HUES6 (cell line): ENCODE measurements at regions not wholly inside any gene's neighbourhood (a gene's known extent, or its start where the extent isn't known, plus 50 kb on each side); places are given as distances from the start of the nearest gene placed in this dataset.

Source experiments
- H3K27ac ChIP-seq: 2 replicates; pipeline ENCODE4 v1.7.0; 2013; ENCODE audit warnings: low read depth, mild to moderate bottlenecking, low read length, inconsistent platforms
- H3K27me3 ChIP-seq: 2 replicates; pipeline ENCODE4 v1.6.1; 2013; ENCODE audit warnings: low read length; ENCODE audit not compliant: control insufficient read depth, insufficient read depth
- H3K36me3 ChIP-seq: 2 replicates; pipeline ENCODE4 v1.6.1; 2013; ENCODE audit warnings: low read length; ENCODE audit not compliant: control insufficient read depth, insufficient read depth
- H3K4me1 ChIP-seq: 2 replicates; pipeline ENCODE4 v1.6.1; 2013; ENCODE audit warnings: low read length; ENCODE audit not compliant: control insufficient read depth, insufficient read depth
- H3K4me3 ChIP-seq: 2 replicates; pipeline ENCODE4 v1.5.1; 2013; ENCODE audit warnings: low read depth, low read length
- H3K9ac ChIP-seq: one replicate; pipeline ENCODE4 v1.6.1; 2013; ENCODE audit warnings: mild to moderate bottlenecking, low read length
- H3K9me3 ChIP-seq: 2 replicates; pipeline ENCODE4 v1.6.1; 2013; ENCODE audit warnings: low read depth, low read length; ENCODE audit not compliant: control insufficient read depth, insufficient read depth

GRCh38 chr5:108625654-108626053, 122.0 kb upstream of the FER start:
- H3K9me3 ChIP-seq = no peaks in the 10 kb centered on the region
- H3K4me3 ChIP-seq = no peak overlapping the region
- no peaks in the 10 kb centered on the region for H3K36me3 ChIP-seq
- H3K4me1 ChIP-seq = peaks cover 8% of the 10 kb centered on the region; the same call in 1 of the 2 replicates
- no peaks in the 10 kb centered on the region for H3K27me3 ChIP-seq
- H3K9ac ChIP-seq = no peak overlapping the region
- no peak overlapping the region for H3K27ac ChIP-seq

- no peak overlapping the region for H3K4me3 ChIP-seq
- H3K27ac ChIP-seq = no peak overlapping the region
- no peaks in the 10 kb centered on the region for H3K27me3 ChIP-seq
- H3K4me1 ChIP-seq = peaks cover 3% of the 10 kb centered on the region; the same call in 1 of the 2 replicates
- H3K36me3 ChIP-seq = no peaks in the 10 kb centered on the region
- H3K9ac ChIP-seq = no peak overlapping the region
- H3K9me3 ChIP-seq = peaks cover 8% of the 10 kb centered on the region; the same call in 1 of the 2 replicates
Observed at GRCh38 chr5:108623826-108624225, 123.9 kb upstream of the FER start.

GRCh38 chr5:108620516-108620915, 127.2 kb upstream of the FER start:
- Histone ChIP-seq H3K4me3 (no peak overlapping the region), H3K9me3 (peaks cover 8% of the 10 kb centered on the region; the same call in 1 of the 2 replicates), H3K4me1 (peaks cover 3% of the 10 kb centered on the region; the same call in 1 of the 2 replicates), H3K27me3 (no peaks in the 10 kb centered on the region), H3K36me3 (no peaks in the 10 kb centered on the region), H3K9ac (no peak overlapping the region), H3K27ac (no peak overlapping the region)

GRCh38 chr5:108619815-108620214, 127.9 kb upstream of the FER start:
- no peak overlapping the region for H3K27ac ChIP-seq
- H3K9me3 ChIP-seq = peaks cover 8% of the 10 kb centered on the region; the same call in 1 of the 2 replicates
- no peak overlapping the region for H3K9ac ChIP-seq
- no peaks in the 10 kb centered on the region for H3K27me3 ChIP-seq
- H3K4me1 ChIP-seq = peaks cover 3% of the 10 kb centered on the region; the same call in 1 of the 2 replicates
- H3K36me3 ChIP-seq = no peaks in the 10 kb centered on the region
- H3K4me3 ChIP-seq = no peak overlapping the region

GRCh38 chr5:108617467-108618435, 129.9 kb upstream of the FER start:
- H3K9ac ChIP-seq = no peak overlapping the region
- H3K4me1 ChIP-seq = peaks cover 3% of the 10 kb centered on the region; the same call in 1 of the 2 replicates
- no peaks in the 10 kb centered on the region for H3K36me3 ChIP-seq
- no peaks in the 10 kb centered on the region for H3K27me3 ChIP-seq
- H3K4me3 ChIP-seq = no peak overlapping the region
- H3K27ac ChIP-seq = no peak overlapping the region; the same call in 1 of the 2 replicates
- peaks cover 18% of the 10 kb centered on the region for H3K9me3 ChIP-seq

- peaks cover 25% of the 10 kb centered on the region for H3K9me3 ChIP-seq
- no peaks in the 10 kb centered on the region for H3K4me1 ChIP-seq
- no peaks in the 10 kb centered on the region for H3K36me3 ChIP-seq
- H3K27ac ChIP-seq = no peak overlapping the region
- no peaks in the 10 kb centered on the region for H3K27me3 ChIP-seq
- no peak overlapping the region for H3K4me3 ChIP-seq
- no peak overlapping the region for H3K9ac ChIP-seq
Observed at GRCh38 chr5:108615216-108615615, 132.5 kb upstream of the FER start.

GRCh38 chr5:108607421-108607820, 140.3 kb upstream of the FER start:
- Histone ChIP-seq H3K4me3 (no peak overlapping the region), H3K9ac (no peak overlapping the region), H3K36me3 (no peaks in the 10 kb centered on the region), H3K9me3 (peaks cover 8% of the 10 kb centered on the region), H3K27ac (no peak overlapping the region), H3K27me3 (no peaks in the 10 kb centered on the region), H3K4me1 (no peaks in the 10 kb centered on the region)

GRCh38 chr5:108606185-108606584, 141.5 kb upstream of the FER start:
- no peaks in the 10 kb centered on the region; the same call in 1 of the 2 replicates for H3K9me3 ChIP-seq
- no peaks in the 10 kb centered on the region for H3K27me3 ChIP-seq
- H3K9ac ChIP-seq = no peak overlapping the region
- H3K4me1 ChIP-seq = peaks cover 3% of the 10 kb centered on the region; the same call in 1 of the 2 replicates
- no peak overlapping the region for H3K4me3 ChIP-seq
- H3K27ac ChIP-seq = no peak overlapping the region
- H3K36me3 ChIP-seq = no peaks in the 10 kb centered on the region

GRCh38 chr5:108602830-108603229, 144.9 kb upstream of the FER start:
- H3K9ac ChIP-seq = no peak overlapping the region
- H3K9me3 ChIP-seq = no peaks in the 10 kb centered on the region
- H3K27me3 ChIP-seq = no peaks in the 10 kb centered on the region
- peaks cover 3% of the 10 kb centered on the region; the same call in 1 of the 2 replicates for H3K4me1 ChIP-seq
- H3K4me3 ChIP-seq = no peak overlapping the region
- no peaks in the 10 kb centered on the region for H3K36me3 ChIP-seq
- H3K27ac ChIP-seq = no peak overlapping the region

- Histone ChIP-seq H3K36me3 (no peaks in the 10 kb centered on the region), H3K27ac (no peak overlapping the region), H3K9me3 (0 out of 2 replicates have a peak, but pooled peaks cover 2% of the 10 kb centered on the region), H3K9ac (no peak overlapping the region), H3K4me3 (no peak overlapping the region), H3K27me3 (no peaks in the 10 kb centered on the region), H3K4me1 (no peaks in the 10 kb centered on the region)
Observed at GRCh38 chr5:108590799-108591198, 156.9 kb upstream of the FER start.

GRCh38 chr5:108588323-108588722, 159.4 kb upstream of the FER start:
- Histone ChIP-seq H3K27ac (no peak overlapping the region), H3K36me3 (no peaks in the 10 kb centered on the region), H3K9me3 (0 out of 2 replicates have a peak, but pooled peaks cover 2% of the 10 kb centered on the region), H3K9ac (no peak overlapping the region), H3K27me3 (no peaks in the 10 kb centered on the region), H3K4me1 (no peaks in the 10 kb centered on the region), H3K4me3 (no peak overlapping the region)
